GM21447 (cell line): ENCODE measurements at regions not wholly inside any gene's neighbourhood (a gene's known extent, or its start where the extent isn't known, plus 50 kb on each side); places are given as distances from the start of the nearest gene placed in this dataset.
"Not testable (repeated sequence)": the region's sequence is repeated elsewhere in the genome, so short reads cannot be mapped to it uniquely, and the experiment has no call there.

Source experiments
- ATAC-seq: cut with Tn5 transposase; IDR thresholded peaks from one replicate; pipeline ENCODE4 v1.9.1; 2021; ENCODE audit not compliant: unreplicated experiment

DNA sequence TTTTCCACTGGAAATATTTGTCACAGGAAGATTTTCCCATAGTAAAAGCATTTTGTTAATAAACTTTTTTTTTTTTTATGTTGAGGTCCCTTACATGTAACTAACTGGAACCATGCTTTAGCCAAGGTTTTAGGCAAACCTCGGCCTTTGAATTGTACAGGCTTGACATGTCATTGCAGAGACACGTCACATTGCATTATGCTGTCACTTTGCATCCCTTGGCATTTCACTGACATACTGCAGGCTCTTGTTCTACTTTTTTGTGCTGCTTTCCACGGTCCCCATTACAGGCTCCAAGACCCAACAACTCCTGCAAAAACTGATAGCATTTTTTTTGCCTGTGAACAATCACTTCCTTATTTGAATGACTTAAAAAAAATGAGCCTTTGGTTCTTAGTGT, 724.3 kb downstream of the TTLL7 start:
- not testable (repeated sequence) for ATAC-seq

DNA sequence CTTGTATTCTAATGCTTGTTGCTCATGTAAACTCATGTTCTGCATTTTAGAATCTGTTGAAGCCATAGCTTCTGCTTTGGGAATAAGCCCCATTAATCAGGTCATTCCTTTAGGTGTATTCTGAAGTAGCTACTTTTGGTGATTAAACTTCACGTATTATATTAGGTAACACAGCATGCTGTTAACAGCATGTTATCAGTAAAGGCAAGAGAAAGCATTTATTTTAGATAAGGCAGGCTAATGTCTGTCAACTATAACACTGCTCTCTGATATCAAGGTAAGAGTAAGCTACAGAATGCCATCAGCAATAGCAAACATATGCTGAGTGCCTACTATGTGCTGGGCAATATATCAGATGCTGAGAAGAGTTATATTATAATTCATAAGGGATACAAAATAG, 726.4 kb downstream of the TTLL7 start:
- not testable (repeated sequence) for ATAC-seq

DNA sequence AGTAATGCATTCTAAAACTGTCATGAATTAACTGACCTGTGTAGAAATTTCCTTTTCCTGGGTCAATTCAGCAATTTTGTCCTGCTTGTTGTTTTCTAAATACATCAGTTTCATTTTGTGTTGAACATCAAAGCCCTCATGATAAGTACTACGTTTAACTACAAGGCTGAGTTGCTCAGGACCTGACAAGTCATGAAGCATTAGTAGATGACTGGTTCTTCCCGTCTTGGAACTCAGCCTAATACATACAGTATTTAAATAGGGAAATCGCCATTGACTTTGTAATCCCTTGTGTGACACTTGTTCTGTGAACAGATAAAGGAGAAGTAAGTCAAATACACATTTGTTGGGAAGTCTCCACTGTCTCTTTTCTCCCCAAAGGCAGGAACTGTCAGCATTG, 727.1 kb downstream of the TTLL7 start:
- not testable (repeated sequence) for ATAC-seq

DNA sequence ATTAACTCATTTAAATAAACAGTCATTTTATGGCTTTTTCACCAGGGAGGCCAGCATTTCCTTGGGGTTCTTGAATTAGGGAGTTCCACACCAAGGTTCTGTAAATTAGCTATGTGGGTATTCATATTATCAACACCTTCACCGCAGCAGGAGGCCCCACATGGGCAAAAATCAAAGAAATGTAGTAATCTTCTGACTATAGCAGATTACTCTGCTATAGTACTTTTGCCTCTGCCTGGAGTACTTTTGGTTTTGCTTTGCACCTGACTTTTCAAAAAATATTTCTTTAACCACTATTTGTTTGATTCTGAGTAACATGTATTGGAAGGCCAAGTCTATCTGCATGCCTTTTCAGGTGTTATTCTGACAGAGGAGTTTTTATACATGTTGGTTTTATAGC, 728.1 kb downstream of the TTLL7 start:
- ATAC-seq = not testable (repeated sequence)

DNA sequence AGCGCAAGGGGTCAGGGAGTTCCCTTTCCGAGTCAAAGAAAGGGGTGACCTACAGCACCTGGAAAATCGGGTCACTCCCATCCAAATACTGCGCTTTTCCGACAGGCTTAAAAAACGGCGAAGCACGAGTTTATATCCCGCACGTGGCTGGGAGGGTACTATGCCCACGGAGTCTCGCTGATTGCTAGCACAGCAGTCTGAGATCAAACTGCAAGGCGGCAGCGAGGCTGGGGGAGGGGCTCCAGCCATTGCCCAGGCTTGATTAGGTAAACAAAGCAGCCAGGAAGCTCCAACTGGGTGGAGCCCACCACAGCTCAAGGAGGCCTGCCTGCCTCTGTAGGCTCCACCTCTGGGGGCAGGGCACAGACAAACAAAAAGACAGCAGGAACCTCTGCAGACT, 735.1 kb downstream of the TTLL7 start:
- not testable (repeated sequence) for ATAC-seq

DNA sequence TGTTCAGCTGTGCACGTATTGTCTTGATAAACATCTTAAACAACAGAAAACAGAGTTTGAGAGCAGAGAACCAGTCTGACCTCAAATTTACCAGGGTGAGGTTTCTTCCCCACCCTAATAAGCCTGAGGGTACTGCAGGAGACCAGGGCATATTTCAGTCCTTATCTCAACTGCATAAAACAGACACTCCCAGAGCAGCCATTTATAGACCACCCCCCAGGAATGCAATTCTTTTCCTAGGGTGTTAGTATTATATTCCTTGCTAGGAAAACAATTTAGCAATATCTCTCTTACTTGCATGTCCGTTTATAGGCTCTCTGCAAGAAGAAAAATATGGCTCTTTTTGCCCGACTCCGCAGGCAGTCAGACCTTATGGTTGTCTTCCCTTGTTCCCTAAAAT, 747.2 kb downstream of the TTLL7 start:
- ATAC-seq = not testable (repeated sequence)

DNA sequence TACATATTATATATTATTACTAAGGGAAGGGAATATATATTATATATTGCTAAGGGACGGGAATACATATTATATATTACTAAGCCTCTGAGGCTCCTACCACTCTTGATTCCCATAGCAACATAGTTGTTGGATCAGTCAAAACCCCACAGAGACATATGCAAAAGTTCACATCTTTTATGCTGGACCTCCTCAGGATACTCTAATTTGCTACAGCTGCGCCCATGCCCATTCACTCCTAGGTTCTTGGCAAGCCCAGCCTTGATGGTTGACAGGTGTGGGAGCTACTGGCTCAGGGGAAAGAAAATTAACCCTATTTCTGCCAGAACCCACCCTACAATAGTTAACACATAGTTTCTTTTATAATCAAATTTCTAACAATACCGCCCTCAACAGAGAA, 752.2 kb downstream of the TTLL7 start:
- ATAC-seq = not testable (repeated sequence)

DNA sequence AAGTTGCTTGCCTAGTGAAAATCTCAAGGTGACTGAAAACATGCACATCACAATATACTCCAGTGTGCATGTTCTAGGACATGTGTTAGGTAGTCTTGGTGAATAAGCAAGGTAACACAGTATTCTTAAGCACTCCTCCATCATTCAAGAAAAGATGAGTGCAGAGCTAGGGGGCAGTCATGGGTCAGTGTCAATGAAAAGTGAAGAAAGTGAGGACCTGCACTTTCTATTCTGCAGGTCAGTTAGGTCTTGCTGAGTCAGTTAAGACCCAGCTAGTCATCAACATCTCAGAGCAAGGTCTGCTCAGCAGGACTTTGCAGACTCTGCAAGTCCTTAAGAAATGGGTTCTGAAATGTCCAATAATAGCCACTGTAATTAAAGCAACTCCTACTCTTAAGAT, 754.1 kb downstream of the TTLL7 start:
- ATAC-seq = not testable (repeated sequence)

DNA sequence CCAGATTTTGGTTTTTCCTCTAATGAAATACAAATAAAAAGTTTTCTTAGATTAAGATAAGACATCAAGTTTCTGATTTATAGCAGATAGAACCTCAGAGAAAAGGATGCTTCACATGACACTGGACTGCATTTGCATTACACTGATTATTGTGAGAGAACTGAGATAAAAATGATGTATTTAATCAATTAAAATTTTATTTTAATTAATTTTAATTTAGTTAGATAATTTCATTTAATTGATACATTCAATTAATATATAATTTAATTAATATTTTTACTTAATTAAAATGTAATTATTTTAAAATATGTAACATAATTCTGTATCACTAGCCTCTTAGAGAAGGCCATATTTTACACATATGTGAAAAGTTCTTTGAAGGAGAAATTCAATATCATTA, 759.4 kb downstream of the TTLL7 start:
- not testable (repeated sequence) for ATAC-seq

DNA sequence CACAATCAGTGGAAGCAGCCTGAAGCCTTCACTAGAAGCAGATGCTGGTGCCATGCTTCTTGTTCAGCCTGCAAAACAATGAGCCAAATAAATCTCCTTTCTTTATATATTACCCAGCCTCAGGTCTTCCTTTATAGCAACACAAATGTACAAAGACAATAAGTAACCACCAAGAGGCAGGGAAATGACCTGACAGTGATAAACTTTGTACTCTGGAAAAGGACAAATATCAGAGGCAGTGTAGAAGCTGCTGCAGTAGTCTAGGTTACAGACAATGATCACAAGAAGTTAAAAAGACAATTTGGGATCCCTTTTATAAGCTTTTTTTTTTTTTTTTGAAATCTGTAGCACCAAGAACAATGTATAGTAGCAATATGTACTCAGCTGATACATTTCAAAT, 760.3 kb downstream of the TTLL7 start:
- not testable (repeated sequence) for ATAC-seq

DNA sequence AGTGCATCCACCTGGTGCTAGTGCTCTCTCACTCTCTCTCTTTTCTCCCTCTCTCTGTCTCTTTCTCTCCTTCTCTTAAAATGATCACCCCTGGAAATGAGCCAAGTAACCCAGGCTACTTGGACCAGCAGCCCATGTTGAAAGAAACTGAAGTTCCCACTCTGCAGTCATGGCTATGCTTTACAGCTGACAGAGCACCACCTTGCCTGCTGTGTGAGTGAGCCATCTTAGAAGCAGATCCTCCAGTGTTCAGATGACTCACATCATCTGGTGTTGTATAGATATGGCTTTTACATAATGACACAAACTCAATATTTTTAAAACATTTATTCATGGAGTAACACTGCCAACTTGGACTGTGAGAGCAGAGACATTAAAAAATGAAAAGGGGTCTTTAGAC, 779.1 kb downstream of the TTLL7 start:
- ATAC-seq = not testable (repeated sequence)

DNA sequence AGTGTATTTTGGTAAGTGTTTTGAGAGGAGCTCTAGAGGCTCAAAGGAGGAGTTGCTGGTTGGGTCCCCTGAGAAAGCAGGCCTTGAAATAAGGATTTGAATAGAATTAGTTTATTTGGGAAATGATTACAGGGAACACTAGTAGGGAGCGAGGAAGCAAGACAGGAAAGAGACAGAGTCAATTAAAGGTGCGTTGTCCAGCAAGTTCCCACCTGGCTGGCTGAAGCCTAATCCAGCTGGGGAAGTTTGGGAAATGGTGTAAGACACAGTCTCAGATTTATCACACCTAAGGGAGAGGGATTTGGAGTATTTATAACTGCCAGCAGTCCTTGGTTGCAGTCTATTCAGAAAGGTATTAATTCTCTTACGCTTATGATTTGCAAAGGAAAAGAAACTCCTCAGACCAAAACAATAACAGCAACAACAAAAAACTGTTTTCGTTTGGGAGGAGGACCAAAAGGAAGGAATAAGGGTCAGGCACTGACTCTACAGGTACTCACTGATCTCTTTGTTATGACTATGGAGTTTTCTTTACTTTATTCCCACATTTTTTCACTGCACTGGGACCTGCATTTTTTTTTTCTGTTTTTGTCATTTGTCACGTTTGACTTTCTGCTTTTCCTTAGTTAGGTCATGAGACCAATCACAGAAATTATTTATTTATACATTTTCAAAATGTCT, 780.8 kb downstream of the TTLL7 start:
- ATAC-seq = not testable (repeated sequence)

DNA sequence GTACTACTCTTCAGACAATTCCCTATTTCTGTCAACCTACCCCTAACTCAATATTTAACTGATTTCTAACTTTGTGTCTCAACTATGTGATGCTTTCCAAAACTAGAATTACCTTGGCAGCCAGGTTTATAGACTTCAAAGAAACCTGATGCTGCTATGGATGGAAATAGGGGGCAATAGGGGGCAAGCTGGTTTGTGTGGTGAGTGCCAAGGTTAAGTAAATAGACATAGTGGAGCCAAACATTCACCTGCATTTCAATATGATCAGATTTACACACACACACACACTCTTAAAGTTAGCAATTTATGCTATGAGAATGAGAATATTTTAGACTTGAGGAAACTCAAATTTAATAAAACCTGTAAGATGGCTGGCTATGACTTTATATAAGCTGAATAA, 784.6 kb downstream of the TTLL7 start:
- not testable (repeated sequence) for ATAC-seq

DNA sequence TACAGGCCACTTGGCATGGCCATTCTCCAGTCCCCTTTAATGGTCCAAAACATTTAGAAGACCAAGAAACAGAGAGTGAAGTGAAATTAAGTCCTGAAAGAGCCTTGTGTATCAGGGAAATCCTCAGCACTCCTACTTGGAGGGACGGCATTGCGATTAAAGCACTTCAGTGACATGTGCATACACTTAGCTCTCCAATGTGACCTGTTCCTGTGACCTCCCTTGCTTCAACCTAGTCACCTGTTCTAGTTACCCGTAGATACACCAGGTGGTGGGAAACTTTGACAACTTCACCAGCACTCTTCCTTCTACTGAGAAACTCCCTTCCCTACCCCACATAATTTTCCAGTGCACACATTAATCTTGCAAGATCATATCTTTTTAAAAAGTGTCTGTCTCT, 785.3 kb downstream of the TTLL7 start:
- not testable (repeated sequence) for ATAC-seq

DNA sequence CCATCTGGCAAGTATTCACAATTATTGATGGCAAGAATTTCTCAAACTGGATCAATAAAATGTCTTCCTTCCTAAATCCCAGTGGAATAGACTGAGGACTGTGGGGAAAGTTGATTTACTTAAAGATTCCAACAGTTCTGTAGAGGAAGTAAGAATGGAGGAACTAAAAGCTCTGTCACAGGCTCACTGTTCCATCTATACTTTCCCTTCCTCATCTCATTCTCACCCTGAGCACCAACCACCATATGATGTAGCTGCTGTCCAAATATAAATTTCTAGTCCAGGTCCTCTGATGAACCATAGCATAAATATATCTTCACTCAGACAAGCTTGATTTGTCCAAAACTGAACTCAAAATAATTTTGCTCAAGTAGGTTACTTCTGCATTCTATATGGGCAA, 786.9 kb downstream of the TTLL7 start:
- ATAC-seq = not testable (repeated sequence)

DNA sequence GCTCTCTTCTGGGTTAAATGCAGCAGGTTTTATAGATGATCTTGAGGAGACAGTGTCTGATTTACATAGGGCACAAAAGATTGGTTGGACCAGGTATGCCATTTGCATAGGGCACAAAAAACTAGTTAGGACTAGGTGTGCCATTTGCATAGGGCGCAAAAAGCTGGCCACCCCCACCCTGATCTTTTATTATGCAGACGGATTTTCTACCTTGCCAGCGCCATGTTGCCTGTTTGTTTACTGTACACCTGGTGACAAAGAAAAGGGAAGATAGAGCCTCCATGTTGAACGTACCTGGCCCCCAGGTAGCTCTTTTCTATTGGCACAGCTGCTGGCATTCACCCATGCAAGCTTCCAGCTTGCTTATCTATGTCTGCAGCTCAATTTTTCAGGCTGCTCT, 790.4 kb downstream of the TTLL7 start:
- ATAC-seq = not testable (repeated sequence)

DNA sequence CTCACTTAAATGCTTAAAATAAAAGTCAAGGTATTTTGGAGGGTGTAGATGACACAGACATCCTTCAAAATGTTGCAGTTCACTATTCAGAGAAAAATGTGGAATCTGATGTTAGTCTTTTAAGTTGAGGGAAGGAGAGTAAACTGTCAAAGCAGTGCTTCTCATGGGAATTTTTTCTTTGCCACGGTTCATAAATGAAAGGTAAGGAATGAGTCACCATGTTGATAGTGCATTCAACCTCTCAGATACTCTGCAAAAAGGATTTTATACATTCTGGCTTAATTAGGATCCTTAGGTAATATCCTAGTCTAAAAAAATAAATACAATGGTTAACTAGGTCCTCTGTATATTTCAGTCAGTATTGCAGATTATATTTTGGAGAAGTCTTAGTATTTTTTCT, 804.3 kb downstream of the TTLL7 start:
- not testable (repeated sequence) for ATAC-seq

DNA sequence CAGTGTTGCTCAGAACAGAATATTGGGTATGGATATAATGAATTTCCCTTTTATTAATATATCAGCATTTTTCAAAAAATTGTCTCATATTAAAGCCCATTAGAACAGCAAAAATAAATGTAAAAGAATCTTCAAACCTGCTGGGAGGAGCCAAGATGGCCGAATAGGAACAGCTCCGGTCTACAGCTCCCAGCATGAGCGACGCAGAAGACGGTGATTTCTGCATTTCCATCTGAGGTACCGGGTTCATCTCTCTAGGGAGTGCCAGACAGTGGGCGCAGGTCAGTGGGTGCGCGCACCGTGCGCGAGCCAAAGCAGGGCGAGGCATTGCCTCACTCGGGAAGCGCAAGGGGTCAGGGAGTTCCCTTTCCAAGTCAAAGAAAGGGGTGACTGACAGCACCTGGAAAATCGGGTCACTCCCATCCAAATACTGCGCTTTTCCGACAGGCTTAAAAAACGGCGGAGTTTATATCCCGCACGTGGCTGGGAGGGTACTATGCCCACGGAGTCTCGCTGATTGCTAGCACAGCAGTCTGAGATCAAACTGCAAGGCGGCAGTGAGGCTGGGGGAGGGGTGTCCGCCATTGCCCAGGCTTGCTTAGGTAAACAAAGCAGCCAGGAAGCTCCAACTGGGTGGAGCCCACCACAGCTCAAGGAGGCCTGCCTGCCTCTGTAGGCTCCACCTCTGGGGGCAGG, 816.8 kb downstream of the TTLL7 start:
- ATAC-seq = not testable (repeated sequence)

DNA sequence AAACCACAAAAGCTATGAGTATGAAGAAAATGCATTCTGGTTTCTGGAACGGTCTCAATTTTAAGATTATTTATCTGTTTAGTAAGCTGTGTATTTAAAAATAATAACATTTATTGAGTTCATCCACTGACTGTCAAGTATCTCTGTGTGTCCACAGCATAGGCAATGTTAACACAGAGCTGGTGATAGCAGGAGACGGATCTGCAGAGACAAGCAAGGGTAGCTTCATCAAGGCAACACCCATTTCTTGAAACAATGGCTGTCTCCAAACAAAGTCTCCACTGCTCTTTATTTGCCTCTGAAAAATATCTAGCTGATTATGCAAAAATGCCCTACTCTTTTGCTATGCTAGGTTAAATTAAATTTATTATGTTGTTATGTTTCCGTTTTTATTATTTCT, 818.3 kb downstream of the TTLL7 start:
- ATAC-seq = not testable (repeated sequence)

DNA sequence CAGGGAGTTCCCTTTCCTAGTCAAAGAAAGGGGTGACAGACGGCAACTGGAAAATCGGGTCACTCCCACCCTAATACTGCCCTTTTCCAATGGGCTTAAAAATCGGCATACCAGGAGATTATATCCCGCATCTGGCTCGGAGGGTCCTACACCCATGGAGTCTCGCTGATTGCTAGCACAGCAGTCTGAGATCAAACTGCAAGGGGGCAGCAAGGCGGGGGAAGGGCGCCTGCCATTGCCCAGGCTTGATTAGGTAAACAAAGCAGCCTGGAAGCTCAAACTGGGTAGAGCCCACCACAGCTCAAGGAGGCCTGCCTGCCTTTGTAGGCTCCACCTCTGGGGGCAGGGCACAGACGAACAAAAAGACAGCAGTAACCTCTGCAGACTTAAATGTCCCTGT, 831.3 kb downstream of the TTLL7 start:
- not testable (repeated sequence) for ATAC-seq

DNA sequence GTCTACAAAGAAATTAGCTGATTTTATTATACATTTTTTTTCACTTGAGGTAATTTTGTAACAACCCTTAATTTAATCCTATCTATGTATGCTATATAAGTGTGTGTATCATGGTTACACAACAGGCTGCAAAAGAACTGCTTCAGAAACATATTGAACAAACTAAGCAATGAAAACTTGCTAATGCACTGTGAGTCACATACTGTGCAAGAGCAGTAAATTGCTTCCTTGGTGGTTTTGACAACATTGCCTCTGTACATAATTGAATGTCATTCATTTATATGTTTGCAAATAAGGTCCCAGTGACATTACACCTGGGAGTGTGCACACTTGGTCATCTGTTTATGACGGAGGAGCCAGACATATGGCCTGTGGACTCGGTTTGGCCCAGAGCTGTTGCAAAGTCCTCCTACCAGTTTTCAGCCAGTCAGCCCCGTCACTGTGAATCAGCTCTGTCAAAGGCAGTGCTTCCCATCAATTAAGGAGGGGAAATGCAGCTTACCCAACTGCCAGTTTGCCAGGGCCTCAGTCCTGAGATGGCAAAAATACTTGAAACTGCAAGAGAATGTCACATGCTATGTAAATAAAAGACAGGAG, 835.0 kb downstream of the TTLL7 start:
- ATAC-seq = not testable (repeated sequence)

DNA sequence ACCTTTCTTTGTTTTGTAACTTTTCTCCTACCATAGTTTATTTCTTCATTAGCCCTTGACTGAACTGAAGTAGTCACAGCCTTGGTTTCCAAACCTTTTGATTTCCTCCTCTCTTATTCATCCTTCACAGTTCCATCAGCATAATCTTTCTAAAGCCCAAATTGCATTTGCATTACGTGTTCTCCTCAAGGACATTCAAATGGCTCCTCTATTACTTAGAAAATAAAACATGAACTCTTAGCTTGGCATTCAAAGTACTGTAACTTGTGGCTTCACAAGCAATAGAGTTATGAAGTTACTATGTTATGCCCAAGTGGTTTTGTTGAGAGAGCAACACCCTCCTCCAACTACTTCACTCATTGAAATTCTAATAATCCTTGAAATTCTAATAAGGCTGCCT, 840.0 kb downstream of the TTLL7 start:
- ATAC-seq = not testable (repeated sequence)
